Fibroblast of skin of right biceps (primary cell): ENCODE measurements at regions not wholly inside any gene's neighbourhood (a gene's known extent, or its start where the extent isn't known, plus 50 kb on each side); places are given as distances from the start of the nearest gene placed in this dataset.
A peak's percentile ranks its signal among the peaks of the same experiment; 100 is the strongest.

Experiments
- DNase-seq: peaks from one replicate; pipeline ENCODE4 v3.0.0-alpha.2; 2013

DNA sequence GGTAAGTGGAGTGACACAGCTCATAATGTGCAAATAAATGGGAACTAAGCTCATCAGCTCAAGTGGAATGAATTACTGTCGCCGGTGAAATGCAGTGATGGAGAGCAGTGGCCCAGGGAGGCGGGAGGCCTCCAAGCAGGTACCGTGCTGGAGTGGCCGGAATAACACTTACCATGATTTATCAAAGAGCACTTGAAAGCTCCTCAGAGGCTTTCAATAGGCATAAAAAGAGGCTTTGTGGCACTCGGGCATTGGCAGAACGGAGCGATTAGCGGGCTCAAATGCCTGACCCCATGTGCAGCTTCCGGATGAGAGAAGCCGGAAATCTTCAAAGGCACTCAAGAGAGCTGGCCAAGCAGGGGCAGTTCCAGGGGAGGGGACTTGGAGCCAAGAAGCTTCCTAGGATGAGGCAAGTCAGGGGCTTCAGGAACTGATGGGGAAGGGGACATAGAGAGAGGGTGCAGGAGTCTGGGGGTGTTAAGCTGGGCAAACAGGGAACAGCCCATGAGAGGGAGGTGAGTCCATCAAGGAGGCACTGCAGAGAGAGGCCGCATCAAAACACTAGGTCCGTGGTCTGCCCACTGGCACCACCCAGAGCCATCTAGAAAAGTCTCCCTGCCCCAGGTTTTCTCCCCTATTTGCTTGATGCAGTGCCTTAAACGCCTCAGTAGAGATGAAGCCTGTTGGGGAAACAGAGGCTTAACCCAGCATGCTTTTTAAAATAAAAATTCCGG is 144.0 kb upstream of the IRX6 start:
- no peak for DNase-seq

DNA sequence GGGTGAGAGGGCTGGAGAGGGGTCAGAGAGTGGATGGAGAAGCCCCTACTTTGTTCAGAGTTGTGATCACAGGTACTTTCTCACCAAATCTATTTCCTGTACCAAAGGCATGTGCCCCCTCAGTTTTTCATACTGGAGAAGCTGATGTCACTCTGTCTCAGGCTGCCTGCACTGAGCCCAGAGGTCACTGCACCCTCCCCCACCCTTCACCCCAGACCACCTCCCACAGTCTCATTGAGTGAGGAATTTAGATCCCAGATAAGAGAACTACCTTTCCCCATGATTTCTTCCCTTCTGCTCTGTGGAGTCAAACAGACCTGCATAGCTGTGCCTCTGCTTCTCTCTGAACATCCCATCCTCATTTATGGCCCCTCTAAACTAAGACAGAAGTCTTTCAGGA is 140.0 kb upstream of the IRX6 start:
- no peak for DNase-seq

DNA sequence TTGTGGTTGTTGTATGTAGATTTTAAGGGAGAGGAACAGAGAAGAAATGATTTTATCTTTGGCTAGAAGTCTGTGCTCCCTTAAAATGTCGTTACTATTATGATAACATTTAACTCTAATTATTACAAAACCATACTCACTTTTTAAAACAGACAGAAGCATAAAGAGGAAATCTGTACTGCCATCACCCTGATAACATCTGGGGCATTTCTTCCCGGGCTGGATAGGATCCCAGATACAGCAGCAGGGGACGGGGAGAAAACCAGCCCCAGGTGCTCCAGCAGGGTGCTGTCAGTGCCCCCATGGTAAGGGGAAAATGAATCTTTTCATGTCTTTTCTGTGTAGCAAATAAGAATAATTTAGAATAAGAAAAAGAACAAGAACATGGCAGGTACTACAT is 139.4 kb upstream of the IRX6 start:
- DNase-seq: no peak

DNA sequence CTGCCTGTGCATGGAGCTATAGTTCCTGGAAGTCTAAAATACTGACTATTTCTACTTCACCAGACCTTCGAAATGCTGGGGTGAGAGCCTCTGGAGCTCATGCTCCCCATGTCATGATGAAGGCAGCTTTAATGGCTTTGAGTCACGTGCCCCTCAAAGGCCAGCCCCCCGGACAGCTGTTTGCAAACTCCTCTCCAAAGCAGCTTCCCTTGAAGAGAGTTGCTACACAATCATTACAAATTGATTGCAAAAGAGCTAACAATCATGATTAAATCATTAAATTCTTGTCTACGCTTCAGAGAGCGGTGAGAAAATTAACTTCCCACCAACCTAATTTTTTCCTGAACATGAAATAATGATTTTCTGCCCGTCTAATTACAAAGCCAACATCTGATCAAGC is 134.8 kb upstream of the IRX6 start:
- DNase-seq: no peak

DNA sequence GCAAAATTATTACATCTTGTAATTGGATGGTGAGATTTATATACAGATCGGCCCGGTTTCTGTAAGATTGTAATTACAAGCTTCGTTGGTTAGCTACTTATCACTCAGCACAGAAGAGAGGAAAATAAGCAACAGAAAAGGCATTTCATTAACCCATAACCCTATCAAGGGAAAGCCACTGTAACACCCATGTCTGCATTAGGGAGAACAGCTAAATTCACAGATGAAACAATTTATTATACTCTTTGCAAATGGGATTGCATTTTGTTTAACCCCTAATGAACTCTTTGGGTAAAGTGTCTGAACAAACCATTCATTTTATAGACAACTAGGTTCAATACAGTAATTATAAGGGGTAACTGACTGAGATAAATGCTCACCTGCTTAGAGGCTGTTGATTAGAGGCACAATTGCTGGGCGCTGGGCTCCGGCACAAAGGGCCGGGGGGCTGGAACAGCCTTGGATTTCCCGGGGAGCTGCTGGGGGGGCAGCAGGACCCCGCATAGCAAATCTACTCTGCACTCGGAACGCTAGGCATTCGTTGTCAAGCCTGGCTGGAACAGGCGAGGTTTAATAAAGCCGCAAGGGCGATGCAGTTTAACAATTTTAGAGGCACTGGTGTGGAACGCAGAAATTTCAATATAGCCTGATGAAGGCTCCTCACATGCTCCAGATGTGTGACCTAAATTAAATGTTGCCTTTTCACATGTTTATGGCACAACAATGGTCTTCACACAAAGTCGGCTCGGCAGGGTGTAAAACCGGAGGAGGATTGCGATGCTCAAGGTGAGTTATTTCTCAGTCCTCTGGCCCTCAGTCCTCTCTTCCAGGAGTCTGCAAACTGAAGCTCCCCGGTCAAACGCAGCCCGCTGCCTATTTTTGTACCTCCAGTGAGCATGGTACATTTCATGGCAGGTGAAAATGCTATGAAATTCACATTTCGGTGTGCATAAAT is 134.0 kb upstream of the IRX6 start:
- DNase-seq: no peak

DNA sequence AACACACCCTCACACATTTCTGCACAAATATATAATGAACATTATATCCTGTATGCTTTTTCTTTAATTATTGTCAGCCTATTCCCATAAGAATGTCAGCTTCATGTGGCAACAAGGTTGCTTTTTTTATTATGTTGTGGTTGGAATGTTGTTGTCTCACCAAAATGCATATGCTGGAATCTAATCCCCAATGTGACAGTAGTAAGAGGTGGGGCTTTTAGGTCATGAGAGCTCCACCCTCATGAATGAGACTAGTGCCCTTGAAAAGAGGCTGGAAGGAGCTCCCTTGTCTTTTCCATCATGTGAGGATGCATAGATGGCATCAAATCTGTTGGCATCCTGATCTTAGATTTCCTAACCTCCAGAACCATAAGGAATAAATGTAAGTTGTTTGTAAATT is 131.3 kb upstream of the IRX6 start:
- DNase-seq: no peak

DNA sequence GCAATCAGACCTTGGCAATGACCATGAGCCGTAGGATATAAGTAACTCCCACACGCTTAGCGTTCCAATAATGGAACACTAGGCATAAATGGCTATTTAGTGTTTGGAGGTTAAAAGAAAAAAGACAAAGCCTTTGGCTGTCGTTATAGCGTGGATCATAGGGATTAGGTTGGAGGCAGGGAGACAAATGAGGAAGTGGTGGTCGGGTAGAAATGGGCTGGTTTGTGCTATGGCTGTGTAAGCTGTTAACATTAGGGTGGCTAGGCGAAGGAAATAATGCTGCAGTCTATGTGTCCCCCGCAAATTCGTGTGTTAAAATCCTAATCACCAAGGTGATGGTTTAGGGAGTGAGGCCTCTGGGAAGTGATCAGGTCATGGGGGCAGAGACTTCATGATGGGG is 120.4 kb upstream of the IRX6 start:
- DNase-seq: no peak

DNA sequence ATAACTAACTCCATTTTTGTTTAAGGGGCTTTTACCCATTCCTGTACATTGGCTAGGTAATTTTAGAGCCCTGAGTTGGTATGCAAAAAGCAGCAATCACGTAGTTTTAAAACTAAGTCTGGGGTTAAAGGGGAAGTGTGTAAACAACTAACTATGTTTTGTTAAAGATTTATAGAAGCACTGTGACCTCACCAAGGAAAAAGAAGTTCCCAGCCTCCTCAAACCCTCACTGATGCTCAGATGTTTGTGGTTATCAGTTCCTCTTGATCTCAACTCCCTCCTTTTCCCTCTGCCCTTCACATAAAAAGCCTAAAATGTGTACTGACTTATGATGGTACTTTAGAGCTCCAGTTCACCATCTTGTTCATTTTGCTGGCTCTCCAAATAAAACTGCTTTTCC is 119.9 kb upstream of the IRX6 start:
- DNase-seq: no peak

DNA sequence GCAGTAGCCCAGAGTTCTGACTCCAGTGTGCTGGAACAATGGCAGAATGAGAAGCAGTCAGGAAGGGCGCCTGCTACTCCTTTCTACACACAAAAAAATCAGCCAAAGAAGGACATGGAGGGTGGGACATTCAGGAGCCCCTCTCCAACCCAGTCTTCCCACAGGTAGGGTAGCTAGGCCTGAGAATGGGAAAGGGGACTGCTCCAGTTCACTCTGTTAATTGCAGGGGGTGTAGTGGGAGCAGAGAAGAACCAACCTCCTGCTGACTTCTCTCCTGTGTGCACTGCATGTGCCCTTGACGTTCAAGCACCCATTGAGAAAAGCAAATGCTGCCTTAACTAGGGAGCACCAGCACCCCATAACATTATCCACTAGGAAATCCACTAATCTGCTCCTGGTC is 119.1 kb upstream of the IRX6 start:
- no peak for DNase-seq

DNA sequence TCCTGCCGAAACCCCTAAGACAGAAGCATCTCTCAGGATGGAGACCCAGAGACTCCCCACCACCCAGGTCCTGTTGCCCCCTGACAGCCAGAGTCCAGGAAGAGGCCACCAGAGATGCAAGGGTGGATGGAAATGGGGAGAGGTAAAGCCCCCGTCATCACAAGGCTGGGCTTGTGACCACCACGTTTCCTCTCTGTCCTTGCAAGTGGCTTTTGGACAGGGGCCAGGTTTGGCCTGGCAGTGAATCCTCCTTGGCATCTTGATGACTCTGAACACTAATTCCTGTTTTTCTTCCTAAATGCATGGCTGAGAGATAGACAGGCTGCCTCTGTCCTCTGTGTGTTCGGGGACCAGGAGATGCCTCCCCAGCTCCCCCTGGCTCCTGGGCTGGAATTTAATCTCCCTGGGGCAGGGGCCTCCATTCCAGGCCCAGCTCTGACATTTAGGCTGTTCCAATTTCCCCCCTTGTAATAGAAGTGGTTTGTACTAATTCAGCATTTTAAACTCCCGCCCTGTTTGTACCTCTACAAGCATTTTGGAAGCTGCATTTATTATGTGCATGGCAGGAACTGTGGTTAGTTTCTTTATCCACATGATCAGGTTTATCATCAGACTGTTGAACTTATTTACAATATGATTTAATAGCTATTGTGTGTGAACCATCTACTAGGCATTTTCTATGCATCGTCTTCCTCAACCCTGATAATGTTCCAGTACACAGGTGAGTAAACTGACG is 116.1 kb upstream of the IRX6 start:
- no peak for DNase-seq

DNA sequence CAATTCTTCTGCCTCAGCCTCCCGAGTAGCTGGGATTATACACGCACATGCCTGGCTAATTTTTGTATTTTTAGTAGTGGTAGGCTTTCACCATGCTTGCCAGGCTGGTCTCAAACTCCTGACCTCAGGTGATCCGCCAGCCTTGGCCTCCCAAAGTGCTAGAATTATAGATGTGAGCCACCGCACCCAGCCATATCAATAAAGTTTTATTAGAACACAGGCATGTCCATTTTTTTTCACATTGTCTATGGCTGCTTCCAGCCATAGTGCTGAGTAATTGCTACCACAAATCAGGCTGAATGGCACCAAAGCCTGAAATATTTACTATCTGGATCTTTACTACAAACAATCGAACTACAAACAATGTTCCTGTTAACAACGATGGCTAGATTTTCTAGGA is 114.4 kb upstream of the IRX6 start:
- DNase-seq: no peak

DNA sequence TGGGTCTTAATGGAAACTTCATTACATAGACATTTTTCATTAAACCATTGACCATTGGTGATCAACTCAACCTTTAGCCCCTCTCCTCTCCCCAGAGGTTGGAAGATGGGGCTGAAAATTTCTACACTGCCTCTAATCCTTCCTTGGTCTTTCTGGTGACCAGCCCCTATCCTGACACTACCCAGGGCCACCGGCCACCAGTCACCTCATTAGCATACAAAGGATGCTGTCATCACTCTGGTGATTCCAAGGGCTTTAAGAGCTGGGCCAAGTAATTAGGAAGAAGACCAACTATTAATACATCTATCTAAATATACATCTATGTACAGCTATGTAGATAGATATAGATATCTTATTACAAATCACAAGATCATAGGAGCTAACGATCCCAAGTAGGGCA is 111.2 kb upstream of the IRX6 start:
- DNase-seq: no peak

DNA sequence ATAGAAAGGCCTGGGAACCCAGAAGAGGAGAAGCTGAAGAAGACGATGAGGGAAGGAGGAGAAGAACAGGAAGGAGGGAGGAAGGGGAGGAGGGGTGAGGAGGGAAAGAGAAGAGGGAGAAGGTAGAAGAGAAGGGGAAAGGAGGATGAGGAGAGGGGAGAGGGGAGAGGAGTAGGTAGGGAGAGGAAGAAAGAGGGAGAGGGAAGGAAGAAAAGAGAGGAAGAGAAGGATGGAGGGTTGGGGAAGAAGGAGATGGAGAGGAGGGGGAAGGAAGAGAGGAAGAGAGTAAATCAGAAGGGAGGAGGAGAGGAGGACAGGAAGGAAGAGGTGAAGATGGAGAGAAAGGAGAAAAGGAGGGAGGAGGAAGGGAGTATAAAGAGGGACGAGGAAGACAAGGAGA is 109.6 kb upstream of the IRX6 start:
- DNase-seq: no peak

DNA sequence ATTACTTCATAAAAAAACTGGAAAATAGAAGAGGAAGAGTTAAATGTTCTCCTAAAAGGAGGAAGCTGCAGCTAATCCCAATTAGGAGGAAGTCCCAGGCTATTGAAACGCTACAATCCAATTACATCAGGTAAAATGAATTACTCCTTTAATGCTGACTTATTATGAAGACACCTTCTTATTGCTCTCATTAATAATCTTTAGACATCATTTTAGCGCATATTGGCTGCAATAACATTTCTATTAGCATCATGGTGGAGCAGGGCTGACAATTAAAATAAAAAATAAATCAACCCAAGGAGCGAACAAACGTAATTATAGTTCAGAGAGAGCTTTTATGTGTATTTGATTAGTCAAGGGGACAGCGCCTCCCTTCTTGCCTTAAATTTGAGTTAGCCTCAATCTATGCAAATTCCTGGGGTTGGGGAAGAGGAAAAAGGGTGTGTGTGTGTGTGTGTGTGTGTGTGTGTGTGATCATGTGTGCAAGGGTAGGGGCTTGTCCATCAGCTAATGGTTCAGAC is 109.0 kb upstream of the IRX6 start:
- DNase-seq: no peak

DNA sequence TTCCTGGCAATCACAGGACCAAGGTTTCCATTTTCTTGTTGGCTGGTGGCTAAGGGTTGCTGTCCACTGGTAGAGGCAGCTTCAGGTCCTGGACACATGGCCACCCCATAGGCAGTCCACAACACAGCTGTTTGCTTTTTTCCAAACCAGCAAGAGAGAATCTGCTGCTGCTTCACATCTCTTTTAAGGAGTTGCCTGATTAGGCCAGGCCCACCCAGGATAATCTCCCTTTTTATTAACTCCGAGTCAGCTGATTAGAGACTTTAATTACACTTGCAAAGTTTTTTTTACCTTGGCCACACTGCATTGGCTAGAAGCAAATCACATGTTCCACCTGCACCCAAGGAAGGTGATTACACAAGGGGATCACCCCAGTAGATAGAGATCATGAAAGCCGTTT is 106.6 kb upstream of the IRX6 start:
- no peak for DNase-seq

DNA sequence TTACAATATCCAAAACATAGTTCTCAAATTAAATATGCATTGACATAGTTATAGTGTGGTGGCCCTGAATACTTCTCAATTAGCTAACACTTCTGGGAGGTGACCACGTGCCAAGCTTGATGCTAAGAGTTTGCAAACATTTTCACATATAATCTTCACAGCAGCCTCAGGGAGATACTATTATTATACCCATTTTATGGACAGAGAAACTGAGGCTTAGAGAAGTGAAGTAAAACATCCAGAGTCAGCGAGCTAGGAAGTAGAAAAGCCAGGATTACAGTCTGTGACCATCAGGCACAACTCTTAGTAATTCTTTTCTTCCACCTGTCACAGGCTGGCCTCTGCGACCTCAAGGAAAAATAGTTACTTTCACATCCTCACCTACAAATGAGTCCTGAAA is 102.2 kb upstream of the IRX6 start:
- DNase-seq: no peak

DNA sequence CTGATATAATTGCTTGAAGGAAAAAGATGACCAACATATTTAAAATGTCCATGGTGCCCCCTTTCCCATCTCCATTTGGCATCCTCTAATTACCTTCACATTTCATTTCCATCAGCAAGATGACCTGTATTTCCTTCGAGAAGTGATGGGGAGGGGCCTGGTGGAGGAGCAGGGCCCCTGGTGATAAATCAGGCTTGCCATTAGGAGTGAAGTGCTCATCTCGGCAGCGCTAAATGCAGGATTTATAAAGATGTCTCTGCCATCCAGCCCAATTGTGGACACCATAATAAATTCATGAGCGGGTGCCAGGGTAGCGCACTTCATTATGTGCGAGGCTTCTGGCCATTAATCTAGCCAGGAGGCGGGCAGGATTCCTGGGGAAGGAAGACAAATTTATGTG is 101.5 kb upstream of the IRX6 start:
- DNase-seq: no peak

DNA sequence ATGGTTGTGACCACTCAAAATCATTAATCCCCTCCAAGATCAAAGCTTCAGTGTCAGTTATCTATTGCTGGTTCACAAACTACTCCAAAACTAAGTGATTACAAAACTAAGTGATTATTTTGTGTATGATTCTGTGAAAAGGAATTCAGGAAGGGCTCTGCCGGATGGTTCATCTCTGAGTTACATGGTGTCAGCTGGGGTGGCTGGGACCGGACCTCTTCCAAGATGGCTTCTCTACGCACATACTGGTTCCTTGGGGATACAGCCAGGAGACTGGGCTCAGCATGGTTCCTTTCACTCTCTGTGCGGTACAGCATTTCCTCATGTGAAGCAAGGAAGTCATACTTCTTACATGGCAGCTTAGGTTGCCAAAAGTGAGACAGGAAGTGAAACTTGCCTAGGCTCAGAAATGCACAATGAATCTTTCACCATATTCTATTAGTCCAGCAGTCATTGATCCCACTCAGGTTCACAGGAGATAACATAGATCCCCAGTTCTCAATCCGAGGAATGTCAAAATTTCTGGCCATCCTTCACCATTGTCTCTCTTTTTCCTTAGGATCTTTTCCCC is 97.9 kb upstream of the IRX6 start:
- peak; percentile 8 for DNase-seq

DNA sequence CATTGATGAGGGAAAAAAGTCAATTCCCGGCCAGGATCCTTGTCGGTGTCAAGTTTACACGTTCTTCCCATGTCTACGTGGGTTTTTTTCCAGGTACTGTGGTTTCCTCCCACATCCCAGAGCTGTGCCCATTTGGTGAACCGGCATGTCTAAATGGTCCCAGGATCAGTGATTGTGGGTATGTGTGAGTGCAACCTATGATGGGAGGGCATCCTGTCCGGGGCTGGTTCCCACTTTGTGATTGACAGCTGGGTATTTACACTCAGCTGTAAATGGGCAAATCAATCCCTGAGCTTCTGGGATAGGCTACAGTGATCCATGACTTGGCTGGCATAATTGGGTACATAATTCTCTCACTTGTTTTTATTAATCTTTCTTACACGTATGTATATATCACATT is 91.2 kb upstream of the IRX6 start:
- DNase-seq: no peak

DNA sequence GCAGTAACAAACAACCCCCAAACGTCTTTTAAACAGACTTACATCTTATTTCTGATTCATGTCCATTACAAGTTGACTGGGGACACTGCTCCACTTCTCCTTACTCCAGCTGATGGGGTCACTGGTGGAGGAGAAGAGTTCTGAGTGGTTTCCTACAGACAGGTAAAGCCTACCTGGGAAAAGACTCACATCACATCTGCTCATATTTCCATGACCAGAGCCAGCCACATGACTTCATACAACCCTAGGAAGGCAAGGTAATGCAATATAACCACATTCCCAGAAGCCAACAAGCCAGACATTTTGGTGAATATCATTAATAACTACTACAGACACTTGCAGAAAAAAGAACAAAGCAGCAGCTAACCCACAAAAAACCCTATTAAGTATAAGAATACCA is 90.5 kb upstream of the IRX6 start:
- no peak for DNase-seq

DNA sequence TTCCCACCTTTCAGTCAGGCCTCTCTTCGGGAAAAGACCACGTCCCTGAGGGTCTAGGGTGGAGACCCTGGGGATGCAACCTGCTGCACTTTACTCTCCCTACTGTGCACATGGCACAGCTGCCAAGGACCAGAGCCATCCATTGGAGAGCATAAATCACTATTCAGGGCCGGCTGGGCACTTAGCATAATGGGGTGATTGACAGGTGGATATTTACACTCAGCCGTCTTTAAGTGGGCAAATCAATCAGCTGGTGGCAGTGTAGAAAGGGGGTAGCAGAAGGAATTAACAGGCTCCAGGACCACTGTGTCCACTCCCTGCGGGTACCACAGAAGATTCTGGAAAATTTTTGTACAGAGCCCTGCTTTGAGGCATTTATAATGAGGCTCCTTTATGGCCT is 87.3 kb upstream of the IRX6 start:
- DNase-seq: no peak

DNA sequence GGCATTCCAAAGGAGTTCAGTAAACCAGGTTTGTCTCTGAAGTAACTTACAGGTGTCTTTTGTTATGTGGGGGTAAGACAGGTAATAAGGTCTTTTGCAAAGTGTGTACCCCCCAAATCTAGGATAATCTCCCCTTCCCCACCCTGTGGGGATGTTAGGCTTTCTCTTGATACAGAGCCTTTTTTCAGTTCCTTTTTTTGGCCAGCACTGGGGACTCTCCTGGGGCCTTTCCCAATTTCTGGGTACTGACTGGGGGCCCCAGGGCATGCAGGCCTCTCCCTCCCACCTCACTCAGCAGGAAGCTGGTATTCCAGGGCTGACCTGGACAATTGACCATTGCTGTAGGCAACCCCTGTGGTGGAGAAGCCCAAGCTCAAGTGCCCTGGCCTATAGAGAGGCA is 84.3 kb upstream of the IRX6 start:
- DNase-seq: no peak

DNA sequence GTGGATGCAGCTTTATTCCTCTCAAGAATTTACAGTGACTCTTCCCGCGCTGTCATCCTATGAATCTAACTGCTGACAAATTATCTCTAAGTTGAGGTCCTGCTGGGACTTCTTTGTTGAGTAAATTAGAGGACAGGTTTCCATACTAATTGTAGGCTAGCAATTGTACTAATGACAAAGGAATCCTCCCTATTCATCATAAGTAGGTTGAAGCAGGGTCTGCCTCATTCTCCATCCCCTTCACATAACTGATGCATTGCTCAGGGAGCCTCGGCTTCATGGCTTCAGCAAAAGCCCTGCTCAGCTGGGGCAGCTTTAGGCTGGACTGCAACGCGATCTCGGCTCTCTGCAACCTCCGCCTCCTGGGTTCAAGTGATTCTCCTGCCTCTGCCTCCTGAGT is 83.1 kb upstream of the IRX6 start:
- no peak for DNase-seq
